ENCODE measurements at regions not wholly inside any gene's neighbourhood (a gene's known extent, or its start where the extent isn't known, plus 50 kb on each side); places are given as distances from the start of the nearest gene placed in this dataset.

GRCh38 chr10:125375210-125375609, 214.8 kb upstream of the CTBP2 start:
- no peak overlapping the region for H3K4me3 ChIP-seq (ENCODE audit: low read depth, low read length)
- H3K9ac ChIP-seq (ENCODE audit: low read length), result no peak overlapping the region
- H3K36me3 ChIP-seq (ENCODE audit: control insufficient read depth, insufficient read depth, low read length), result no peaks in the 10 kb centered on the region
- H3K27me3 ChIP-seq (ENCODE audit: control insufficient read depth, insufficient read depth, low read length), result peaks cover 6% of the 10 kb centered on the region; the same call in 1 of the 2 replicates
- H3K9me3 ChIP-seq (ENCODE audit: control insufficient read depth, insufficient read depth, low read depth, low read length), result peaks cover 7% of the 10 kb centered on the region; the same call in 1 of the 2 replicates
- H3K27ac ChIP-seq (ENCODE audit: low read depth, low read length), result no peak overlapping the region
- peaks cover 6% of the 10 kb centered on the region for H3K4me1 ChIP-seq (ENCODE audit: control insufficient read depth, insufficient read depth, low read length)

- Histone ChIP-seq H3K27me3 (ENCODE audit: control insufficient read depth, insufficient read depth, low read length) (peaks cover 6% of the 10 kb centered on the region; the same call in 1 of the 2 replicates), H3K9me3 (ENCODE audit: control insufficient read depth, insufficient read depth, low read depth, low read length) (no peaks in the 10 kb centered on the region), H3K27ac (ENCODE audit: low read depth, low read length) (no peak overlapping the region), H3K36me3 (ENCODE audit: control insufficient read depth, insufficient read depth, low read length) (no peaks in the 10 kb centered on the region), H3K4me1 (ENCODE audit: control insufficient read depth, insufficient read depth, low read length) (peaks cover 6% of the 10 kb centered on the region), H3K9ac (ENCODE audit: low read length) (no peak overlapping the region), H3K4me3 (ENCODE audit: low read depth, low read length) (no peak overlapping the region)
Observed at GRCh38 chr10:125373546-125373945, 213.2 kb upstream of the CTBP2 start.

- H3K4me3 ChIP-seq (ENCODE audit: low read depth, low read length), result peak overlapping the region; percentile 29; the same call in 1 of the 2 replicates
Observed at GRCh38 chr10:125370578-125370977, 210.2 kb upstream of the CTBP2 start.

GRCh38 chr10:125369382-125370326, 209.3 kb upstream of the CTBP2 start:
- no peak overlapping the region for H3K4me3 ChIP-seq (ENCODE audit: low read depth, low read length)
- peaks cover 4% of the 10 kb centered on the region; the same call in 1 of the 2 replicates for H3K9me3 ChIP-seq (ENCODE audit: control insufficient read depth, insufficient read depth, low read depth, low read length)
- H3K27me3 ChIP-seq (ENCODE audit: control insufficient read depth, insufficient read depth, low read length), result peaks cover 6% of the 10 kb centered on the region; the same call in 1 of the 2 replicates
- peaks cover 6% of the 10 kb centered on the region for H3K4me1 ChIP-seq (ENCODE audit: control insufficient read depth, insufficient read depth, low read length)
- no peak overlapping the region for H3K27ac ChIP-seq (ENCODE audit: low read depth, low read length)
- no peak overlapping the region for H3K9ac ChIP-seq (ENCODE audit: low read length)
- H3K36me3 ChIP-seq (ENCODE audit: control insufficient read depth, insufficient read depth, low read length), result no peaks in the 10 kb centered on the region

More at GRCh38 chr10:125370578-125370977, 210.2 kb upstream of the CTBP2 start:
- H3K36me3 ChIP-seq (ENCODE audit: control insufficient read depth, insufficient read depth, low read length), result no peaks in the 10 kb centered on the region
- no peak overlapping the region for H3K27ac ChIP-seq (ENCODE audit: low read depth, low read length)
- H3K27me3 ChIP-seq (ENCODE audit: control insufficient read depth, insufficient read depth, low read length), result peaks cover 6% of the 10 kb centered on the region; the same call in 1 of the 2 replicates
- 0 out of 2 replicates have a peak, but pooled peaks cover 2% of the 10 kb centered on the region for H3K9me3 ChIP-seq (ENCODE audit: control insufficient read depth, insufficient read depth, low read depth, low read length)
- H3K9ac ChIP-seq (ENCODE audit: low read length), result no peak overlapping the region
- peaks cover 6% of the 10 kb centered on the region for H3K4me1 ChIP-seq (ENCODE audit: control insufficient read depth, insufficient read depth, low read length)

- Histone ChIP-seq H3K4me1 (ENCODE audit: control insufficient read depth, insufficient read depth, low read length) (peaks cover 6% of the 10 kb centered on the region), H3K36me3 (ENCODE audit: control insufficient read depth, insufficient read depth, low read length) (no peaks in the 10 kb centered on the region), H3K4me3 (ENCODE audit: low read depth, low read length) (no peak overlapping the region), H3K27ac (ENCODE audit: low read depth, low read length) (no peak overlapping the region), H3K9ac (ENCODE audit: low read length) (no peak overlapping the region), H3K9me3 (ENCODE audit: control insufficient read depth, insufficient read depth, low read depth, low read length) (peaks cover 4% of the 10 kb centered on the region; the same call in 1 of the 2 replicates), H3K27me3 (ENCODE audit: control insufficient read depth, insufficient read depth, low read length) (peaks cover 6% of the 10 kb centered on the region; the same call in 1 of the 2 replicates)
Observed at GRCh38 chr10:125368146-125368545, 207.8 kb upstream of the CTBP2 start.

GRCh38 chr10:125363791-125364190, 203.4 kb upstream of the CTBP2 start:
- no peaks in the 10 kb centered on the region for H3K36me3 ChIP-seq (ENCODE audit: control insufficient read depth, insufficient read depth, low read length)
- H3K27me3 ChIP-seq (ENCODE audit: control insufficient read depth, insufficient read depth, low read length), result no peaks in the 10 kb centered on the region
- H3K4me3 ChIP-seq (ENCODE audit: low read depth, low read length), result no peak overlapping the region
- H3K4me1 ChIP-seq (ENCODE audit: control insufficient read depth, insufficient read depth, low read length), result no peaks in the 10 kb centered on the region
- peaks cover 8% of the 10 kb centered on the region; the same call in 1 of the 2 replicates for H3K9me3 ChIP-seq (ENCODE audit: control insufficient read depth, insufficient read depth, low read depth, low read length)
- no peak overlapping the region for H3K27ac ChIP-seq (ENCODE audit: low read depth, low read length)
- H3K9ac ChIP-seq (ENCODE audit: low read length), result no peak overlapping the region

GRCh38 chr10:125362950-125363349, 202.6 kb upstream of the CTBP2 start:
- no peak overlapping the region for H3K27ac ChIP-seq (ENCODE audit: low read depth, low read length)
- no peaks in the 10 kb centered on the region for H3K36me3 ChIP-seq (ENCODE audit: control insufficient read depth, insufficient read depth, low read length)
- no peak overlapping the region for H3K9ac ChIP-seq (ENCODE audit: low read length)
- no peak overlapping the region for H3K4me3 ChIP-seq (ENCODE audit: low read depth, low read length)
- H3K27me3 ChIP-seq (ENCODE audit: control insufficient read depth, insufficient read depth, low read length), result no peaks in the 10 kb centered on the region
- H3K9me3 ChIP-seq (ENCODE audit: control insufficient read depth, insufficient read depth, low read depth, low read length), result peaks cover 13% of the 10 kb centered on the region; the same call in 1 of the 2 replicates
- no peaks in the 10 kb centered on the region for H3K4me1 ChIP-seq (ENCODE audit: control insufficient read depth, insufficient read depth, low read length)

GRCh38 chr10:125359401-125359800, 199.0 kb upstream of the CTBP2 start:
- H3K9ac ChIP-seq (ENCODE audit: low read length), result no peak overlapping the region
- H3K4me3 ChIP-seq (ENCODE audit: low read depth, low read length), result no peak overlapping the region
- peaks cover 13% of the 10 kb centered on the region for H3K9me3 ChIP-seq (ENCODE audit: control insufficient read depth, insufficient read depth, low read depth, low read length)

GRCh38 chr10:125355657-125356056, 195.3 kb upstream of the CTBP2 start:
- H3K4me1 ChIP-seq (ENCODE audit: control insufficient read depth, insufficient read depth, low read length), result no peaks in the 10 kb centered on the region
- no peak overlapping the region for H3K4me3 ChIP-seq (ENCODE audit: low read depth, low read length)
- H3K36me3 ChIP-seq (ENCODE audit: control insufficient read depth, insufficient read depth, low read length), result no peaks in the 10 kb centered on the region
- H3K27me3 ChIP-seq (ENCODE audit: control insufficient read depth, insufficient read depth, low read length), result no peaks in the 10 kb centered on the region
- H3K9ac ChIP-seq (ENCODE audit: low read length), result no peak overlapping the region
- H3K9me3 ChIP-seq (ENCODE audit: control insufficient read depth, insufficient read depth, low read depth, low read length), result peaks cover 13% of the 10 kb centered on the region
- no peak overlapping the region for H3K27ac ChIP-seq (ENCODE audit: low read depth, low read length)

More at GRCh38 chr10:125359401-125359800, 199.0 kb upstream of the CTBP2 start:
- Histone ChIP-seq H3K4me1 (ENCODE audit: control insufficient read depth, insufficient read depth, low read length) (no peaks in the 10 kb centered on the region), H3K36me3 (ENCODE audit: control insufficient read depth, insufficient read depth, low read length) (no peaks in the 10 kb centered on the region), H3K27ac (ENCODE audit: low read depth, low read length) (no peak overlapping the region), H3K27me3 (ENCODE audit: control insufficient read depth, insufficient read depth, low read length) (no peaks in the 10 kb centered on the region)

- no peak overlapping the region for H3K4me3 ChIP-seq (ENCODE audit: low read depth, low read length)
- no peaks in the 10 kb centered on the region for H3K36me3 ChIP-seq (ENCODE audit: control insufficient read depth, insufficient read depth, low read length)
- H3K27me3 ChIP-seq (ENCODE audit: control insufficient read depth, insufficient read depth, low read length), result no peaks in the 10 kb centered on the region
- no peaks in the 10 kb centered on the region for H3K9me3 ChIP-seq (ENCODE audit: control insufficient read depth, insufficient read depth, low read depth, low read length)
- no peaks in the 10 kb centered on the region; the same call in 1 of the 2 replicates for H3K4me1 ChIP-seq (ENCODE audit: control insufficient read depth, insufficient read depth, low read length)
- no peak overlapping the region for H3K9ac ChIP-seq (ENCODE audit: low read length)
- H3K27ac ChIP-seq (ENCODE audit: low read depth, low read length), result no peak overlapping the region
Observed at GRCh38 chr10:125350519-125350918, 190.2 kb upstream of the CTBP2 start.

GRCh38 chr10:125348536-125348935, 188.2 kb upstream of the CTBP2 start:
- H3K36me3 ChIP-seq (ENCODE audit: control insufficient read depth, insufficient read depth, low read length), result no peaks in the 10 kb centered on the region
- no peak overlapping the region for H3K4me3 ChIP-seq (ENCODE audit: low read depth, low read length)
- no peak overlapping the region for H3K27ac ChIP-seq (ENCODE audit: low read depth, low read length)
- no peak overlapping the region for H3K9ac ChIP-seq (ENCODE audit: low read length)
- no peaks in the 10 kb centered on the region for H3K27me3 ChIP-seq (ENCODE audit: control insufficient read depth, insufficient read depth, low read length)
- H3K9me3 ChIP-seq (ENCODE audit: control insufficient read depth, insufficient read depth, low read depth, low read length), result no peaks in the 10 kb centered on the region
- no peaks in the 10 kb centered on the region; the same call in 1 of the 2 replicates for H3K4me1 ChIP-seq (ENCODE audit: control insufficient read depth, insufficient read depth, low read length)

Data from HUES6 (cell line).